GM12874 (cell line): ENCODE measurements at regions not wholly inside any gene's neighbourhood (a gene's known extent, or its start where the extent isn't known, plus 50 kb on each side); places are given as distances from the start of the nearest gene placed in this dataset.

Experiments used
- TF ChIP-seq, protein P1 (sequence below): IDR thresholded peaks from 2 replicates; pipeline ENCODE4 v1.5.1; 2011; ENCODE audit warnings: low read depth, mild to moderate bottlenecking, control low read depth, low read length, moderate library complexity; ENCODE audit not compliant: insufficient read depth

DNA sequence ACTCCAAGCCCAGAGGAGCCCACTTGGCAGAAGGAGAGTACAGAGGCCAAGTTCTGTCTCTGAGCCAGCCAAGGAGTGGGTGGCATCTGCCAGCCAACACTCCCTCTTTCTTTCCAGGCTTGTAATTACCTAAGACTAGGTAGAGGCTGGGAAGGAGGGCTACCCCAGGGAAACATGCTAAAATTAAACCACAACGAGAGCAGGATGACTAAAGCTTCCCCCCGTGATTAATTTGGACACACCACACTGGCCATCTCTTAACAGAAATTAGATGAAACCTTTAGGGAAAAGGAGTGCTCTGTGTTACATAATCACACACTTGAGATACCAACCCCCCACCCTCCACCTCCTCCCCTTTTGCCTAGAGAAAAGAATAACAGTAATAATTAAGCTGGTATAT, 102.1 kb upstream of the ZC3H12A start:
- TF ChIP-seq, protein P1, sequence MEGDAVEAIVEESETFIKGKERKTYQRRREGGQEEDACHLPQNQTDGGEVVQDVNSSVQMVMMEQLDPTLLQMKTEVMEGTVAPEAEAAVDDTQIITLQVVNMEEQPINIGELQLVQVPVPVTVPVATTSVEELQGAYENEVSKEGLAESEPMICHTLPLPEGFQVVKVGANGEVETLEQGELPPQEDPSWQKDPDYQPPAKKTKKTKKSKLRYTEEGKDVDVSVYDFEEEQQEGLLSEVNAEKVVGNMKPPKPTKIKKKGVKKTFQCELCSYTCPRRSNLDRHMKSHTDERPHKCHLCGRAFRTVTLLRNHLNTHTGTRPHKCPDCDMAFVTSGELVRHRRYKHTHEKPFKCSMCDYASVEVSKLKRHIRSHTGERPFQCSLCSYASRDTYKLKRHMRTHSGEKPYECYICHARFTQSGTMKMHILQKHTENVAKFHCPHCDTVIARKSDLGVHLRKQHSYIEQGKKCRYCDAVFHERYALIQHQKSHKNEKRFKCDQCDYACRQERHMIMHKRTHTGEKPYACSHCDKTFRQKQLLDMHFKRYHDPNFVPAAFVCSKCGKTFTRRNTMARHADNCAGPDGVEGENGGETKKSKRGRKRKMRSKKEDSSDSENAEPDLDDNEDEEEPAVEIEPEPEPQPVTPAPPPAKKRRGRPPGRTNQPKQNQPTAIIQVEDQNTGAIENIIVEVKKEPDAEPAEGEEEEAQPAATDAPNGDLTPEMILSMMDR = no peak

DNA sequence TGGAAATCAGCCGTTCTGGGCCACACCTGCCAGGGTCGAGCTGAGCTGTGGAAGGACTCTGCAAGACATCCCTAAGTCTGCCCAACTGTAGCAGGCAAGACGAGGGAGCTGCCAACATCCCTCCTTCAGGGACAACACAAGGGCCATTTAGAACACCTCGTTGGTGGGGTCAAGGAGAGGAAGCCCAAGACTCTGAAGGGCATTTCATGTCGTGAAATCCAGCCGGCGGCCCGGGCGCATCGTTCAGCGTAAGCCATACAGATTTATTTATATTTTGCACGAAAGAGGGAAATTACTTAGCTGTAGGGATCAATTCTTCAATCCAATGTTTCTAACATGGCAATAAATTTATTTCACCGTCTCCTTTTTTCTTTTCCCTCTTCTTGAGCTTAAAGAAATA, 101.7 kb upstream of the ZC3H12A start:
- TF ChIP-seq, protein P1 = no peak

DNA sequence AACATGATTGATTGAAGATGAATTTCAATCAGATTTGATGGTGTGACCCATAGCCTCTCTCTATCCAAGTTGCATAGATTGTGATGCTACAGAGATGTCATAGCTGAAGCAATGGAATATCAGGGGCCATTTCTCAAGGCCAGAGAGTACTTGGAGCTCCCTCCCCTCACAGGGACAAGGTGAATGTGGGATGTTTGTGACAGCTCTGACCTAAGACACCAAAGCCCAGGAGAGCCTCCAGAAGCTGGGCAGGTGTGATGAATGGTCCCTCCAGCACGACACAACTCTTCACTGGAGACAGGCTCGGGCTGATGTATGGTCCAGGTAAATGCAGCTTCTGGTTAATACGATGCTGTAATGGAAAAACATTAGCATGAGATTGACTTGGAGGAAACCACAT, 101.0 kb upstream of the ZC3H12A start:
- TF ChIP-seq, protein P1 = no peak

DNA sequence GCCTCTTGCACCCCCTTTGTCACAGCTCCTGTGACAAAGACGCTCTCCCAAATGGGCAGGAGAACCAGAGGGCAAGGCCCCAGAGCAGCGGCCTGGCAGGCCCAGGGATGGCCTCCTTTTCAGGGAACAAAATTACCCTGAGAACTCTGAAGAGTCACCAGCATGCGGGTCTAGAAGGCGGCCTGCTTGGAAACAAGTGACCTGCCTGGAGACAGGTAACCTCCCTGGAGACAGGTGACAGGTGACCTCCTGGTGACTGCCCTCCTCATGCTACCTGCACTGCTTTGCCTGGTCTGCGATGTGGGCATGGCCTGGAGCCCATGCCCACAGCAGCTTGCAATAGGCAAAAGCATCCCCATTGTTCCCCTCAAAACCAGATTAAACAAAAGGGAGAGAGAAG, 86.5 kb upstream of the ZC3H12A start:
- TF ChIP-seq, protein P1 = no peak

DNA sequence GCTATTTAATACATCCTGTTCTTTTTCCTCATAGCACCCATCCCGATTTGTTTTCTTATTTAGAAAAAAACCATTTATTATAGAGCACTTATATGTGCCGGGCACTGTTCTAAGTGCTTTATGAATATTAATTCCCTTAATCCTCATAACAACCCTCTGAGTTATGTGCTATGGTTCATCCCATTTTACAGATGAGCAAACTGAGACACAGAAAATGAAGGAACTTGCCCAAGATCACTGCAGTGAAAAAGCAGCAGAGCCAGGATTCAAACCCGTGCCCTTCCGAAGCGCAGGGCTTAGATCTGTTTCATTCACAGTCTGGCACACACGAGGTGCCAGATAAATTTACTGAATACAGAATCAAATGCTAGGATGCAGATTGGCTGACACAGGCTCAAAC, 85.1 kb upstream of the ZC3H12A start:
- TF ChIP-seq, protein P1 = no peak

DNA sequence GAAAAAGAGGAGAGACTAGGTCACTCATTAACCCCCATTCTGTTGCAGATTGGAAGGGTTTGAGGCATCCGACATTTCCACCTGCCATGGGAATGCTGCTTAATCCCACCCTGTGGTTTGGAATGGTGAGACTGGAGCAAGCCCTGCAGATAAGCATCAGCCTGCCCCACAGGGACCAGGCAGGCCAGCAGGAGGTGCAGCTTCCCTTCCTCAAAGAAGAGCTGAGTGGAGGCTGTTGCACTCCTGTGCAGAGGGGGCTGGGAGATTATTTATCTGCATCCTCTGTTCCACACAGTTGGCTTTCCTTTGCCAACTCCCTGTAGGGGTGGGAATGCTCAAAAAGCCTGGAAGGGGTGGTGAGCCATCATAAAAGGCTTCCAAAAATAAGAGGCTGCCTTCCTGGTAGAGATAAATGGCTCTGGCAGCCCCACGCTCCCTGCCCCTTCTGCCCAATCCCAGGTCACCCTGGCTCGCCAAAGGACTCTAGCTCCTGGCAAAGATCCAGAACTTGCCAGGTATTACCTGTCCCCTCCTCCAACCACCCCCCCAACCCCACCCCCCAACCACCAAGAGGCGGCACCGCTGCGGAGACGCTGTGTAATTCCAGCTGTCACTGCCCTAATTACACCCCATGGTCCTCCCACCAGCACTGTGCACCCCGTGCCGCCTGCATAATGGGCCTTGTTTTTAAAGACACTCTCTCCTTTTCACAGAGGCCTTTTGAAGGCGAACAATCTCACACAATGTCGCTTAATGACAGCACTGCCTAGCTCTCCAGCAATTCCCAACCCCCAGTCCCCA, 83.0 kb upstream of the ZC3H12A start:
- TF ChIP-seq, protein P1 = no peak

DNA sequence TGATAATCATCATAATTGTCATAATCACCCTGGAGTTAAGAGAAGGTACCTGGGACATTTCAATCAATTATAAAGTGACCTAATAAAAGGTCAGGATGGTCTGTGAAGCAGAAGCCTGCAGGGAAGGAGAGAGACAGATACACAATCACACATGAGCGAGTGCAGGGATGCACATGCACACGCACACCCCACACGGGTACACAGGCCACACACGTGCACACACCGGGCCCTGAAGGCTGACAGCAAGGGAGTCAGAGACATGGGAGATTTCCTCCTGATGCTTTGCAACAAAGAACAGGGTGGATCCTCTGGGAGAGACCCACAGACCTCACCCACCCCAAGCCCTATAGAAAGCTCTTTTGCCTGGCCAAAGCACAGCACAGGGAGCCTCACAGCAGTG, 82.3 kb upstream of the ZC3H12A start:
- TF ChIP-seq, protein P1 = no peak
